ENCODE measurements at regions not wholly inside any gene's neighbourhood (a gene's known extent, or its start where the extent isn't known, plus 50 kb on each side); places are given as distances from the start of the nearest gene placed in this dataset.

- H3K4me3 Mint-ChIP-seq: no peak overlapping the region
- no peaks in the 10 kb centered on the region for H3K36me3 ChIP-seq (ENCODE audit: control insufficient read depth in 2 of 2, extremely low read depth in 1 of 2, insufficient read depth in 1 of 2, low read length in 1 of 2)
- no peak for ATAC-seq (replicated peaks in 1 of 4)
- no peak for DNase-seq
- no peak overlapping the region for H3K27ac ChIP-seq (ENCODE audit: low read length)
- H3K9me3 ChIP-seq: no peaks in the 10 kb centered on the region
- peaks cover 0 to 6% (median 0%) of the 10 kb centered on the region in 3 donors for H3K4me1 Mint-ChIP-seq
- ChIA-PET POLR2A (no interaction called here), CTCF (no interaction called here)
- H3K4me1 ChIP-seq (ENCODE audit: control insufficient read depth in 1 of 2, extremely low read depth in 1 of 2, insufficient read depth in 2 of 2, low read length in 2 of 2): no peaks in the 10 kb centered on the region
- no peaks in the 10 kb centered on the region for H3K9me3 Mint-ChIP-seq
- peaks cover 13 to 19% of the 10 kb centered on the region in 2 donors for H3K27me3 Mint-ChIP-seq
- no peak overlapping the region for H3K27ac Mint-ChIP-seq
- peaks cover 0 to 6% of the 10 kb centered on the region in 2 experiments for H3K27me3 ChIP-seq (replicated peaks in 1 of 2; ENCODE audit: control insufficient read depth in 2 of 2, extremely low read depth in 1 of 2, insufficient read depth in 2 of 2, low read length in 1 of 2)
- WGBS (ENCODE audit: insufficient coverage): no CpG with 5 or more reads among the region's 1 CpG
- no peaks in the 10 kb centered on the region for H3K36me3 Mint-ChIP-seq
- no peak overlapping the region for H3K4me3 ChIP-seq (ENCODE audit: control insufficient read depth in 1 of 2, extremely low read depth in 1 of 2, low read length in 1 of 2)
These were observed 308.3 kb downstream of the COX7C start for GRCh38 chr5:86926033-86926432.

DNA sequence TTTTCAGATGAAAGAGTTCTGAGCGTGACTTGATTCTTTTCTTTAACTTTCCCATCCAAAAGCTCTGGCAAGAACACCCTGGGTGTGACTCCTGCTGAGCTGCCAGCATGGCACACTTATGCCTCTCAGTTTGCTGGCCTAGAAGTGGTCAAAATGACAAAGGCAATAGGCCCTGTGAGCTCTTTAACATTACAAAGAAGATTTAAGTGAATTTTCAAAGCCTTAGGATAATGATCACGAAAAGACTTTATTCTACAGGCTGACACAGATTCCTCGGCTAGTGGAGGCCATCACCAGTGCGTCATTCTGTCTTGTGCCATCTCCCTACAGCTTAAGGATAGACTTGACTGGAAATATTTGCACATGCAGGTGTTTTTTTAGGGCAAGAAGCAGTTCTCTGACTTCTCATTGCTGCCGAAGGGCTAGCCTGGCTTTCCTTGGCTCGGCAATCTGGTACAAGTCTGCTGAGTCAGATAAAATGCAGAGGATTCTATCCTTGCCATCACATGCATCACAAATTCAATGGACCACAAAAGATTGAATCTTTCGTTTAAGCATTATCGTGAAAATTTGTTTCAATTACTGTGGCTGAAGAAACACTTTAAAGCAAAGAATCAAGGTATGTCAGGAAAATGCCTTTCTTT lies 311.5 kb downstream of the COX7C start:
- 83% methylated on average over 2 of the region's 8 CpGs for WGBS (ENCODE audit: insufficient coverage)
- Mint-ChIP-seq H3K36me3 (no peaks in the 10 kb centered on the region), H3K4me1 (no peaks in the 10 kb centered on the region), H3K27me3 (peaks cover 18 to 19% of the 10 kb centered on the region in 2 donors), H3K4me3 (no peak overlapping the region), H3K27ac (no peak overlapping the region), H3K9me3 (no peaks in the 10 kb centered on the region)
- Histone ChIP-seq H3K36me3 (ENCODE audit: control insufficient read depth in 2 of 2, extremely low read depth in 1 of 2, insufficient read depth in 1 of 2, low read length in 1 of 2) (no peaks in the 10 kb centered on the region), H3K27me3 (replicated peaks in 1 of 2; ENCODE audit: control insufficient read depth in 2 of 2, extremely low read depth in 1 of 2, insufficient read depth in 2 of 2, low read length in 1 of 2) (peaks cover 0 to 7% of the 10 kb centered on the region in 2 experiments), H3K4me3 (ENCODE audit: control insufficient read depth in 1 of 2, extremely low read depth in 1 of 2, low read length in 1 of 2) (no peak overlapping the region), H3K9me3 (no peaks in the 10 kb centered on the region), H3K4me1 (ENCODE audit: control insufficient read depth in 1 of 2, extremely low read depth in 1 of 2, insufficient read depth in 2 of 2, low read length in 2 of 2) (no peaks in the 10 kb centered on the region), H3K27ac (ENCODE audit: low read length) (no peak overlapping the region)
- CTCF ChIA-PET: no interaction called here
- POLR2A ChIA-PET: no interaction called here
- no peak for ATAC-seq (replicated peaks in 1 of 4)
- DNase-seq: no peak

- Mint-ChIP-seq H3K4me3 (no peak overlapping the region), H3K27me3 (peaks cover 12 to 16% of the 10 kb centered on the region in 2 donors), H3K27ac (no peak overlapping the region), H3K36me3 (no peaks in the 10 kb centered on the region), H3K9me3 (no peaks in the 10 kb centered on the region), H3K4me1 (no peaks in the 10 kb centered on the region)
- no peaks in the 10 kb centered on the region for H3K36me3 ChIP-seq (ENCODE audit: control insufficient read depth in 2 of 2, extremely low read depth in 1 of 2, insufficient read depth in 1 of 2, low read length in 1 of 2)
- H3K4me1 ChIP-seq (ENCODE audit: control insufficient read depth in 1 of 2, extremely low read depth in 1 of 2, insufficient read depth in 2 of 2, low read length in 2 of 2): no peaks in the 10 kb centered on the region
- POLR2A ChIA-PET: no interaction called here
- no peaks in the 10 kb centered on the region for H3K27me3 ChIP-seq (replicated peaks in 1 of 2; ENCODE audit: control insufficient read depth in 2 of 2, extremely low read depth in 1 of 2, insufficient read depth in 2 of 2, low read length in 1 of 2)
- H3K27ac ChIP-seq (ENCODE audit: low read length): no peak overlapping the region
- CTCF ChIA-PET: no interaction called here
- 67% methylated on average over 1 of the region's 3 CpGs for WGBS (ENCODE audit: insufficient coverage)
- H3K9me3 ChIP-seq: no peaks in the 10 kb centered on the region
- H3K4me3 ChIP-seq (ENCODE audit: control insufficient read depth in 1 of 2, extremely low read depth in 1 of 2, low read length in 1 of 2): no peak overlapping the region
- ATAC-seq (replicated peaks in 1 of 4): no peak
- no peak for DNase-seq
These were observed 315.9 kb upstream of the RASA1 start for GRCh38 chr5:86951761-86952160.

DNA sequence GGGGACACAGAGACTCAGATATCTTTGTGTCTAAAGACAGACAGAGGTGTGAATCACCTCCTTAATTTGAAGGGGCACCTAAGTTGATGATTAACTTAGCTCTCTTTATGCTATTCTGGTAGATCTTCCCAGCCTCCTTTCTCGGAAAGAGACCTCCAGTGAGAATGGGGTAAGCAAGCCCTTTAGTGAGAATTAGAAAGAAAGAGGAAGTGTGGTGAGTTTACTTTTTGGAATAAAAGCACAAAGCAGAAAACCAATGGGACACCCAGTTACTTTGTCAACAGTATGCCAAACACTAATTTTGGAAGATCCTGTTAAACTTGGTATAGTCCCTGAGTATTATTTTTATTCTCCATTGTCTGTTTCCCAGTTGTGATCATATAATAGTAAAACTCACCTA lies 302.8 kb upstream of the RASA1 start:
- no peak for ATAC-seq (replicated peaks in 1 of 4)
- Histone ChIP-seq H3K4me1 (ENCODE audit: control insufficient read depth in 1 of 2, extremely low read depth in 1 of 2, insufficient read depth in 2 of 2, low read length in 2 of 2) (no peaks in the 10 kb centered on the region), H3K27ac (ENCODE audit: low read length) (no peak overlapping the region), H3K4me3 (ENCODE audit: control insufficient read depth in 1 of 2, extremely low read depth in 1 of 2, low read length in 1 of 2) (no peak overlapping the region), H3K36me3 (ENCODE audit: control insufficient read depth in 2 of 2, extremely low read depth in 1 of 2, insufficient read depth in 1 of 2, low read length in 1 of 2) (no peaks in the 10 kb centered on the region), H3K9me3 (no peaks in the 10 kb centered on the region), H3K27me3 (replicated peaks in 1 of 2; ENCODE audit: control insufficient read depth in 2 of 2, extremely low read depth in 1 of 2, insufficient read depth in 2 of 2, low read length in 1 of 2) (no peaks in the 10 kb centered on the region)
- no peak for DNase-seq
- POLR2A ChIA-PET: no interaction called here
- Mint-ChIP-seq H3K36me3 (no peaks in the 10 kb centered on the region), H3K27ac (no peak overlapping the region), H3K9me3 (no peaks in the 10 kb centered on the region), H3K4me3 (no peak overlapping the region), H3K27me3 (peaks cover 1 to 3% of the 10 kb centered on the region in 2 donors), H3K4me1 (peaks cover 0 to 4% (median 3%) of the 10 kb centered on the region in 3 donors)
- WGBS (ENCODE audit: insufficient coverage): no CpG with 5 or more reads among the region's 1 CpG
- CTCF ChIA-PET: no interaction called here

DNA sequence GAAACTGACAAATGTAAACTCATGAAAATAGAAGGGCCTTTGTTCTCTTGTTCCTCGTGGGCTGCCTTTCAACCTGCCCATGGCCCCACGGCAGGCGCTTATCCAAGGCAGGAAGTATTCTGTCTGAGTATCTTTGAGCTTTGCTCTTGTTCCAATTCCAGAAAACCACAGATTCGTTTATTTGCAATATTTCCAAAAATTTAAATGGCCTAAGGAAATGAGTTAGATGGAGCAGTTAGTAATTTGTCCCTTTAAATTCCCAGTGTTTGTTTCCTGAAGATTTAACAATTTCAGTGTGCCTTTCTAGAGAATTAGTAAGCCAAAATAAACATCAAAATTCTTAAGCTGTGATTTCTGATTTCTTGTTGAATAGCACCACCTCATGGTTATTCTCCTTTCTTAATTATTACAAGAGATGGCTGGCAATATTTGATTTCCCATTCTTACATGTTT lies 299.4 kb upstream of the RASA1 start:
- Histone ChIP-seq H3K27ac (ENCODE audit: low read length) (no peak overlapping the region), H3K4me3 (ENCODE audit: control insufficient read depth in 1 of 2, extremely low read depth in 1 of 2, low read length in 1 of 2) (no peak overlapping the region), H3K36me3 (ENCODE audit: control insufficient read depth in 2 of 2, extremely low read depth in 1 of 2, insufficient read depth in 1 of 2, low read length in 1 of 2) (no peaks in the 10 kb centered on the region), H3K4me1 (ENCODE audit: control insufficient read depth in 1 of 2, extremely low read depth in 1 of 2, insufficient read depth in 2 of 2, low read length in 2 of 2) (no peaks in the 10 kb centered on the region), H3K9me3 (no peaks in the 10 kb centered on the region), H3K27me3 (replicated peaks in 1 of 2; ENCODE audit: control insufficient read depth in 2 of 2, extremely low read depth in 1 of 2, insufficient read depth in 2 of 2, low read length in 1 of 2) (no peaks in the 10 kb centered on the region)
- H3K27ac Mint-ChIP-seq: no peak overlapping the region
- H3K9me3 Mint-ChIP-seq: no peaks in the 10 kb centered on the region
- 0% methylated on average over 1 of the region's 4 CpGs for WGBS (ENCODE audit: insufficient coverage)
- peak in 2 of 35 experiments; percentile 0 to 46 for DNase-seq
- ATAC-seq (replicated peaks in 1 of 4): no peak
- H3K4me1 Mint-ChIP-seq: peaks cover 0 to 10% (median 7%) of the 10 kb centered on the region in 3 donors
- ChIA-PET POLR2A (no interaction called here), CTCF (interaction anchor here (0.6 to 3.9 kb wide), 5 partner anchors 19 to 969 kb away, joined by 3 to 19 read pairs (median 3); no protein-coding TSS in a partner anchor)
- peaks cover 3 to 4% of the 10 kb centered on the region in 2 donors for H3K27me3 Mint-ChIP-seq
- H3K4me3 Mint-ChIP-seq: no peak overlapping the region
- H3K36me3 Mint-ChIP-seq: no peaks in the 10 kb centered on the region

GRCh38 chr5:86970361-86970760 lies 297.3 kb upstream of the RASA1 start:
- H3K27ac Mint-ChIP-seq: no peak overlapping the region
- no peaks in the 10 kb centered on the region for H3K9me3 Mint-ChIP-seq
- H3K4me1 ChIP-seq (ENCODE audit: control insufficient read depth in 1 of 2, extremely low read depth in 1 of 2, insufficient read depth in 2 of 2, low read length in 2 of 2): no peaks in the 10 kb centered on the region
- H3K27ac ChIP-seq (ENCODE audit: low read length): no peak overlapping the region
- CTCF ChIA-PET: interaction anchor here (0.6 to 3.9 kb wide), 4 partner anchors 90 to 1846 kb away, joined by 4 to 19 read pairs (median 6); no protein-coding TSS in a partner anchor
- H3K9me3 ChIP-seq: no peaks in the 10 kb centered on the region
- H3K4me3 ChIP-seq (ENCODE audit: control insufficient read depth in 1 of 2, extremely low read depth in 1 of 2, low read length in 1 of 2): no peak overlapping the region
- H3K36me3 ChIP-seq (ENCODE audit: control insufficient read depth in 2 of 2, extremely low read depth in 1 of 2, insufficient read depth in 1 of 2, low read length in 1 of 2): no peaks in the 10 kb centered on the region
- POLR2A ChIA-PET: interaction anchor here (0.6 to 0.7 kb wide), 3 partner anchors 387 to 415 kb away, joined by 3 to 4 read pairs (median 3); no protein-coding TSS in a partner anchor
- ATAC-seq (replicated peaks in 1 of 4): no peak
- no peak overlapping the region for H3K4me3 Mint-ChIP-seq
- H3K4me1 Mint-ChIP-seq: peaks cover 0 to 10% (median 7%) of the 10 kb centered on the region in 3 donors
- no CpG with 5 or more reads among the region's 3 CpGs for WGBS (ENCODE audit: insufficient coverage)
- no peaks in the 10 kb centered on the region for H3K27me3 ChIP-seq (replicated peaks in 1 of 2; ENCODE audit: control insufficient read depth in 2 of 2, extremely low read depth in 1 of 2, insufficient read depth in 2 of 2, low read length in 1 of 2)
- H3K27me3 Mint-ChIP-seq: peaks cover 3 to 4% of the 10 kb centered on the region in 2 donors
- H3K36me3 Mint-ChIP-seq: no peaks in the 10 kb centered on the region
- no peak for DNase-seq
